Fibroblast of pulmonary artery (primary cell): ENCODE measurements at regions not wholly inside any gene's neighbourhood (a gene's known extent, or its start where the extent isn't known, plus 50 kb on each side); places are given as distances from the start of the nearest gene placed in this dataset.

Experiments used
- DNase-seq: peaks from one replicate; pipeline ENCODE4 v3.0.0-alpha.2; 2010; ENCODE audit warnings: low read depth
- H3K4me3 ChIP-seq: replicated peaks from 2 replicates; pipeline ENCODE4 v1.5.1; 2011; ENCODE audit warnings: low read depth, mild to moderate bottlenecking, control low read depth, low read length, moderate library complexity
- TF ChIP-seq, protein P1 (sequence below): IDR thresholded peaks from 2 replicates; pipeline ENCODE4 v1.5.1; 2011; ENCODE audit warnings: mild to moderate bottlenecking, control low read depth, low read length, inconsistent platforms; ENCODE audit errors: missing control alignments

- DNase-seq, result no peak
- TF ChIP-seq, protein P1, sequence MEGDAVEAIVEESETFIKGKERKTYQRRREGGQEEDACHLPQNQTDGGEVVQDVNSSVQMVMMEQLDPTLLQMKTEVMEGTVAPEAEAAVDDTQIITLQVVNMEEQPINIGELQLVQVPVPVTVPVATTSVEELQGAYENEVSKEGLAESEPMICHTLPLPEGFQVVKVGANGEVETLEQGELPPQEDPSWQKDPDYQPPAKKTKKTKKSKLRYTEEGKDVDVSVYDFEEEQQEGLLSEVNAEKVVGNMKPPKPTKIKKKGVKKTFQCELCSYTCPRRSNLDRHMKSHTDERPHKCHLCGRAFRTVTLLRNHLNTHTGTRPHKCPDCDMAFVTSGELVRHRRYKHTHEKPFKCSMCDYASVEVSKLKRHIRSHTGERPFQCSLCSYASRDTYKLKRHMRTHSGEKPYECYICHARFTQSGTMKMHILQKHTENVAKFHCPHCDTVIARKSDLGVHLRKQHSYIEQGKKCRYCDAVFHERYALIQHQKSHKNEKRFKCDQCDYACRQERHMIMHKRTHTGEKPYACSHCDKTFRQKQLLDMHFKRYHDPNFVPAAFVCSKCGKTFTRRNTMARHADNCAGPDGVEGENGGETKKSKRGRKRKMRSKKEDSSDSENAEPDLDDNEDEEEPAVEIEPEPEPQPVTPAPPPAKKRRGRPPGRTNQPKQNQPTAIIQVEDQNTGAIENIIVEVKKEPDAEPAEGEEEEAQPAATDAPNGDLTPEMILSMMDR, result no peak
- H3K4me3 ChIP-seq, result no peak overlapping the region
Measured at GRCh38 chr13:111530137-111530870, 209.9 kb downstream of the TEX29 start.

DNA sequence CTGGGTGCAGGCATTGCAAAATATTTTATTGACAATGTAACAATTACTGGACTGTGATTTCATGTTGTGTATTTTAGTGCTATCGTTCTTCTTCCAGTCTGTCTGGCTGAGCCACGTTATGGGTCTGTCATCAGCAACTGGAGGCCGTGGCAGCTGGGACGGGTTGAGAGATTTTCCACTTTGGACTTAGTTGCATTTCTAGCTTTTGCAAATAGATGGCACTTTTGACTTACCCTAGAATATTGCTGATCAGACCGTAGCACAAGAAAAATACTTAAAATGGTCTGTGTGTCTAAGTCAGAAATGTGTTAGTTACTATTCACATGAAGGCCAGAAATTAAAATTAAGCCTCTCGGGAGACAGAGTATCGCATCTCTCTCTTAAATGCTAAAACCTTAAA, 211.1 kb downstream of the TEX29 start:
- H3K4me3 ChIP-seq, result no peak overlapping the region
- TF ChIP-seq, protein P1, result no peak
- peak; percentile 3 for DNase-seq

GRCh38 chr13:111532111-111532510, 211.7 kb downstream of the TEX29 start:
- TF ChIP-seq, protein P1, result no peak
- no peak overlapping the region for H3K4me3 ChIP-seq
- DNase-seq, result no peak

GRCh38 chr13:111533900-111534683, 213.7 kb downstream of the TEX29 start:
- TF ChIP-seq, protein P1, result no peak
- DNase-seq, result no peak
- H3K4me3 ChIP-seq, result no peak overlapping the region

DNA sequence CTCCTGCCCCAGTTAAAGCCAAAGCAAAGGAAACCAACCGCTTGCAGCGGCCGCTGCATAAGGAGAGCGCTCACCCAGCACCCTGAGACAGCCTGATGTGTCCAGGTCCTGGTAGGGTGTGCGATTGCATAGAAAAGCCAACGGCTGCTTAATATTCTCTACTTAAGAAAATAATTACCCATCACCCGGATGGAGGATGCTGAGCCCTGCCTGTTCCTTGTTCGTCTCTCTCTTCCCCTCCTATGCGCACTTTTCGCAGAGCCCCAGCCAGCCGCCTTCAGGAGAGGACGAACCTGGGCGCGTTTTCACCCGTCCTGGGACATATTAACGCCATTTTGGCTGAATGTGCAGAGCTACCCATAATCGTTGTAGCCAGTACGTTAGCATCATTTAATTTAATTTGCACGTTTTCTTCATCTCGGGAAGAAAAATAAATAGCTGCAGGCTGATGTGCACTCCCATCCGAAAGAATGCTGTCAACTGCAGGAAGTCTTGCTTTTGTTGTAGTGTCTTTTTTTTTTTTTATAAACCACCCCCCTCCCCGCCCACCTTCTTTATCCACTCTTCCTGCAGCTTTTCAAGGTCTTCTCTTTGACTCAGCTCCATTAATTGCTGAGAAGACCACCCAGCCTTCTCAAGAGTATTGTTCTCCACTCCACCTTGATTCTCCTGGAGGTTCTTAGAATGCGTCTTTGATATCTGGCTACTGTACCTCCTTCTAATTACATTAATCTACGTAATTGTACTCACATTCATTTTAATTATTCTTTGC, 214.5 kb downstream of the TEX29 start:
- TF ChIP-seq, protein P1, result no peak
- no peak overlapping the region for H3K4me3 ChIP-seq
- no peak for DNase-seq

DNA sequence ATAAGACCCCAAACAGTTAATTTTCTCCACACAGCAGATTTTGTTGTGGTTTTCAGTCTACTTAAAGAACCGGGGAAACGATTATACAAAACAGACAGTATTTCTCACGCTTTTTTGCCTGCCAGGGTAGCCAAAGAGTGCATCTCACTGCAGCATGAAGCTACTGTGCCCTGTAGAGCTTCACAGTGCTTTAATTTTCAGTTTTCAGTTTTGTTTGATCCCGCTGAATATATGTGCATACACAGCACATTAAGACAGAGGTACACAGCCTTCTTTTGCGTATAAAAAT, 215.0 kb downstream of the TEX29 start:
- TF ChIP-seq, protein P1, result no peak
- no peak for DNase-seq
- no peak overlapping the region for H3K4me3 ChIP-seq
